GM23338 (cell line): ENCODE measurements at regions not wholly inside any gene's neighbourhood (a gene's known extent, or its start where the extent isn't known, plus 50 kb on each side); places are given as distances from the start of the nearest gene placed in this dataset.

Source experiments
- ATAC-seq: fragments of 200-7000 bp; cut with Tn5 transposase; 3 replicates; pipeline ENCODE4 v1.9.1; 2020
- DNase-seq: peaks from one replicate; pipeline ENCODE4 v3.0.0-alpha.2; 2015; ENCODE audit warnings: low spot score
- H2AFZ ChIP-seq: fragments of 200-600 bp; sonication (generic); 2 replicates; pipeline ENCODE4 v1.8.0; 2016; ENCODE audit warnings: antibody characterized with exemption, mild to moderate bottlenecking, moderate library complexity
- H3F3A ChIP-seq: fragments of 200-600 bp; sonication (generic); replicated peaks from 2 replicates; pipeline ENCODE4 v1.8.0; 2017; ENCODE audit warnings: antibody characterized with exemption, mixed run types, low read depth
- H3K27ac ChIP-seq: fragments of 200-600 bp; sonication (generic); 2 replicates; pipeline ENCODE4 v1.6.1; 2016; ENCODE audit warnings: low read depth
- H3K27me3 ChIP-seq: fragments of 200-600 bp; sonication (generic); 2 replicates; pipeline ENCODE4 v1.8.0; 2016; ENCODE audit warnings: mild to moderate bottlenecking, mixed run types, moderate library complexity; ENCODE audit not compliant: insufficient read depth
- H3K36me3 ChIP-seq: fragments of 200-600 bp; sonication (generic); 2 replicates; pipeline ENCODE4 v1.8.0; 2016; ENCODE audit warnings: mild to moderate bottlenecking; ENCODE audit not compliant: insufficient read depth
- H3K4me1 ChIP-seq: fragments of 200-600 bp; sonication (generic); 2 replicates; pipeline ENCODE4 v1.8.0; 2016; ENCODE audit warnings: mild to moderate bottlenecking, moderate library complexity; ENCODE audit not compliant: insufficient read depth
- H3K4me2 ChIP-seq: fragments of 200-600 bp; sonication (generic); 2 replicates; pipeline ENCODE4 v1.7.1; 2017; ENCODE audit warnings: mixed run types
- H3K4me3 ChIP-seq: fragments of 200-600 bp; sonication (generic); 2 replicates; pipeline ENCODE4 v1.6.1; 2016; ENCODE audit warnings: mixed run types
- H3K79me2 ChIP-seq: fragments of 200-600 bp; sonication (generic); replicated peaks from 2 replicates; pipeline ENCODE4 v1.8.0; 2017; ENCODE audit warnings: mild to moderate bottlenecking; ENCODE audit not compliant: insufficient read depth
- H3K9me2 ChIP-seq: fragments of 200-600 bp; sonication (generic); 2 replicates; pipeline ENCODE4 v1.8.0; 2017; ENCODE audit not compliant: insufficient read depth
- H4K20me1 ChIP-seq: fragments of 200-600 bp; sonication (generic); replicated peaks from 2 replicates; pipeline ENCODE4 v1.8.0; 2017; ENCODE audit warnings: mild to moderate bottlenecking; ENCODE audit not compliant: insufficient read depth
- H3K27ac Mint-ChIP-seq: 2 replicates; pipeline ENCODE4 v1.8.0; 2020; ENCODE audit warnings: inconsistent platforms, mild to moderate bottlenecking, moderate library complexity, mixed read lengths
- H3K27me3 Mint-ChIP-seq: 3 replicates; pipeline ENCODE4 v1.8.0; 2022; ENCODE audit warnings: low read depth, mild to moderate bottlenecking, moderate library complexity, mixed read lengths, inconsistent platforms; ENCODE audit not compliant: insufficient read depth, poor library complexity
- H3K36me3 Mint-ChIP-seq: 3 replicates; pipeline ENCODE4 v1.8.0; 2021; ENCODE audit warnings: low read depth, mild to moderate bottlenecking, inconsistent platforms, moderate library complexity, mixed read lengths
- H3K4me1 Mint-ChIP-seq: 3 replicates; pipeline ENCODE4 v1.8.0; 2020; ENCODE audit warnings: mild to moderate bottlenecking, inconsistent platforms, mixed read lengths
- H3K4me3 Mint-ChIP-seq: 3 replicates; pipeline ENCODE4 v1.8.0; 2021; ENCODE audit warnings: moderate library complexity, mild to moderate bottlenecking, inconsistent platforms, mixed read lengths
- H3K9me3 Mint-ChIP-seq: 3 replicates; pipeline ENCODE4 v1.8.0; 2020; ENCODE audit warnings: moderate library complexity, mild to moderate bottlenecking, inconsistent platforms, mixed read lengths
- CREB1 ChIP-seq: fragments of 250-450 bp; sonication (Bioruptor Pico); IDR thresholded peaks from 2 replicates; pipeline ENCODE4 v1.5.0; 2020; ENCODE audit warnings: low read depth, mild to moderate bottlenecking, moderate library complexity
- JUNB ChIP-seq: IDR thresholded peaks from one replicate; pipeline ENCODE4 v1.6.1; 2016; ENCODE audit warnings: antibody characterized with exemption; ENCODE audit not compliant: unreplicated experiment
- NANOG ChIP-seq: IDR thresholded peaks from 2 replicates; pipeline ENCODE4 v1.6.1; 2016; ENCODE audit warnings: antibody characterized with exemption, borderline replicate concordance
- POLR2AphosphoS5 ChIP-seq: IDR thresholded peaks from 2 replicates; pipeline ENCODE4 v1.6.1; 2016; ENCODE audit warnings: antibody characterized with exemption, low read depth
- ZNF331 ChIP-seq: fragments of 250-450 bp; sonication (Bioruptor Pico); IDR thresholded peaks from 2 replicates; pipeline ENCODE4 v1.5.0; 2020; ENCODE audit warnings: low read depth, mild to moderate bottlenecking, moderate library complexity
- TF ChIP-seq, protein P1 (sequence below), 2 experiments: fragments of 200-600 bp in 1 of 2; sonication (generic) in 1 of 2; conservative IDR thresholded peaks; 2 replicates each; pipeline versions ENCODE4 v1.5.1 to v1.6.1; 2016 to 2017; ENCODE audit warnings: antibody characterized with exemption in 2 of 2, low read depth in 2 of 2, mild to moderate bottlenecking in 2 of 2, moderate library complexity in 1 of 2

DNA sequence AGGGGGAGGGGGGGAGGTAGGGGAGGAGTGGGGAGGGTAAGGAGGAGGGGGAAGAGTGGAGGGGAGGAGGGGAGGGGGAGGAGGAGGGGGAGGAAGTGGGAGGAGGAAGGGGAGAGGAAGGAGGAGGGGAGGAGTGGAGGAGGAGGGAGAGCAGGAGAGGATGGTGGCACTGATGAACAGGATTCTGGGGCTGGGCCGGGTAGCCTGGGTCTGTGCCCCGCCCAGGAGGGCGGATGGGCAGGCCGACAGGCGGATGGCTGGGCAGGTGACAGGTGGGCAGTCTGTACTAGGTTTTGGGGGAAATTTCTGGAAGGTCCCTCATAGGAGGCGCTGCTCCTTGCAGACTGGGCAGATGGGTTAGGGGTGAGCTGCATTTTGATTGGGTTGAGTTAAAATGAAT, 66.0 kb upstream of the ADRA2C start:
- Histone ChIP-seq H3K4me2 (no peak overlapping the region), H3K9me2 (0 out of 2 replicates have a peak, but pooled peaks cover 4% of the 10 kb centered on the region), H3F3A (no peaks in the 10 kb centered on the region), H3K36me3 (no peaks in the 10 kb centered on the region), H2AFZ (no peak overlapping the region), H3K79me2 (no peaks in the 10 kb centered on the region), H3K4me1 (peaks cover 6% of the 10 kb centered on the region; the same call in 1 of the 2 replicates), H3K4me3 (no peak overlapping the region), H3K27ac (no peak overlapping the region), H3K27me3 (no peaks in the 10 kb centered on the region), H4K20me1 (no peaks in the 10 kb centered on the region)
- Mint-ChIP-seq H3K27ac (no peak overlapping the region), H3K4me3 (no peak overlapping the region), H3K27me3 (peaks cover 3% of the 10 kb centered on the region), H3K4me1 (peaks cover 12% of the 10 kb centered on the region), H3K36me3 (no peaks in the 10 kb centered on the region), H3K9me3 (peaks cover 7% of the 10 kb centered on the region)
- TF ChIP-seq, protein P1, sequence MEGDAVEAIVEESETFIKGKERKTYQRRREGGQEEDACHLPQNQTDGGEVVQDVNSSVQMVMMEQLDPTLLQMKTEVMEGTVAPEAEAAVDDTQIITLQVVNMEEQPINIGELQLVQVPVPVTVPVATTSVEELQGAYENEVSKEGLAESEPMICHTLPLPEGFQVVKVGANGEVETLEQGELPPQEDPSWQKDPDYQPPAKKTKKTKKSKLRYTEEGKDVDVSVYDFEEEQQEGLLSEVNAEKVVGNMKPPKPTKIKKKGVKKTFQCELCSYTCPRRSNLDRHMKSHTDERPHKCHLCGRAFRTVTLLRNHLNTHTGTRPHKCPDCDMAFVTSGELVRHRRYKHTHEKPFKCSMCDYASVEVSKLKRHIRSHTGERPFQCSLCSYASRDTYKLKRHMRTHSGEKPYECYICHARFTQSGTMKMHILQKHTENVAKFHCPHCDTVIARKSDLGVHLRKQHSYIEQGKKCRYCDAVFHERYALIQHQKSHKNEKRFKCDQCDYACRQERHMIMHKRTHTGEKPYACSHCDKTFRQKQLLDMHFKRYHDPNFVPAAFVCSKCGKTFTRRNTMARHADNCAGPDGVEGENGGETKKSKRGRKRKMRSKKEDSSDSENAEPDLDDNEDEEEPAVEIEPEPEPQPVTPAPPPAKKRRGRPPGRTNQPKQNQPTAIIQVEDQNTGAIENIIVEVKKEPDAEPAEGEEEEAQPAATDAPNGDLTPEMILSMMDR (conservative IDR thresholded peaks at IDR 0.05; ENCODE audit: low read depth in 2 of 2) = no peak
- TF ChIP-seq JUNB (no peak), ZNF331 (no peak), NANOG (no peak)
- DNase-seq (no peak), ATAC-seq (no peak)

DNA sequence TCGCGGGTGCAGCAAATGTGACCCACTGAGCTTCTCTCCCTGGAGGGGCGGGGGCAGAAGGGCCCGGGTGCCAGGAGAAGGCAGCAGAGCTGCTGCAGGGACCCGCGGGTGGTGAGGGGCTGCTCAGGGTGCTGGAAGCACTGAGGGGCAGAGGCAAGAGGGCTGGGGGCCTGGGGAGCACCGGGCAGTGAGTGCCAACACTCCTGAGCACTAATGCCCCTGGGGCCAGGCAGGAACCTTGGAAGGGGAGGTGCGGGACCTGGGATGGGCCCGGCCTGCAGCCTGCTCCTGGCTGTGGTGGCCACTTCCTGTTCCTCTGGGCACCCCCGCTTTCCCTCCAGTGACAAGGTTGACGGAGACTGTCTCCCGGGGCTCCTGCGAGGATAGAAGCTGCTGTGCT, 66.5 kb upstream of the ADRA2C start:
- Mint-ChIP-seq H3K4me3 (no peak overlapping the region), H3K27me3 (no peaks in the 10 kb centered on the region), H3K27ac (no peak overlapping the region), H3K36me3 (no peaks in the 10 kb centered on the region), H3K9me3 (peaks cover 7% of the 10 kb centered on the region), H3K4me1 (peaks cover 12% of the 10 kb centered on the region)
- no peak for DNase-seq
- peaks cover 6% of the 10 kb centered on the region; the same call in 1 of the 2 replicates for H3K4me1 ChIP-seq
- H3K79me2 ChIP-seq = no peaks in the 10 kb centered on the region
- no peak for ATAC-seq
- H3K27me3 ChIP-seq = no peaks in the 10 kb centered on the region
- no peaks in the 10 kb centered on the region for H4K20me1 ChIP-seq
- H3K4me3 ChIP-seq = no peak overlapping the region
- no peak overlapping the region for H3K27ac ChIP-seq
- H3K9me2 ChIP-seq = 0 out of 2 replicates have a peak, but pooled peaks cover 4% of the 10 kb centered on the region
- no peak overlapping the region for H3K4me2 ChIP-seq
- no peaks in the 10 kb centered on the region for H3F3A ChIP-seq
- H3K36me3 ChIP-seq = no peaks in the 10 kb centered on the region
- no peak overlapping the region for H2AFZ ChIP-seq
- TF ChIP-seq POLR2AphosphoS5 = no peak

- DNase-seq (no peak), ATAC-seq (no peak)
- H3K4me3 Mint-ChIP-seq = no peak overlapping the region
- H3K9me3 Mint-ChIP-seq = peaks cover 7% of the 10 kb centered on the region
- Histone ChIP-seq H3F3A (no peaks in the 10 kb centered on the region), H3K9me2 (0 out of 2 replicates have a peak, but pooled peaks cover 4% of the 10 kb centered on the region), H3K36me3 (no peaks in the 10 kb centered on the region), H3K27me3 (no peaks in the 10 kb centered on the region), H3K4me1 (peaks cover 6% of the 10 kb centered on the region; the same call in 1 of the 2 replicates), H2AFZ (no peak overlapping the region), H4K20me1 (no peaks in the 10 kb centered on the region), H3K27ac (no peak overlapping the region), H3K4me2 (no peak overlapping the region), H3K79me2 (no peaks in the 10 kb centered on the region), H3K4me3 (no peak overlapping the region)
- no peak overlapping the region for H3K27ac Mint-ChIP-seq
- TF ChIP-seq CREB1 (CRISPR knock-in tag) = no peak
- H3K4me1 Mint-ChIP-seq = peaks cover 9% of the 10 kb centered on the region
- H3K36me3 Mint-ChIP-seq = no peaks in the 10 kb centered on the region
- no peaks in the 10 kb centered on the region for H3K27me3 Mint-ChIP-seq
Observed at GRCh38 chr4:3699261-3699660, 66.9 kb upstream of the ADRA2C start.
